HG03025 (cell line): ENCODE measurements at regions not wholly inside any gene's neighbourhood (a gene's known extent, or its start where the extent isn't known, plus 50 kb on each side); places are given as distances from the start of the nearest gene placed in this dataset.
"Not testable (repeated sequence)": the region's sequence is repeated elsewhere in the genome, so short reads cannot be mapped to it uniquely, and the experiment has no call there.

Experiments
- ATAC-seq: cut with Tn5 transposase; IDR thresholded peaks from one replicate; pipeline ENCODE4 v1.9.1; 2021; ENCODE audit warnings: mild to moderate bottlenecking, moderate library complexity; ENCODE audit not compliant: unreplicated experiment, low FRiP score

- no peak for ATAC-seq
Measured at GRCh38 chr9:90507621-90508020, 135.0 kb downstream of the DIRAS2 start.

- no peak for ATAC-seq
Measured at GRCh38 chr9:90508940-90509339, 133.7 kb downstream of the DIRAS2 start.

- ATAC-seq: no peak
Measured at GRCh38 chr9:90511711-90512110, 130.9 kb downstream of the DIRAS2 start.

- ATAC-seq: no peak
Measured at GRCh38 chr9:90514877-90515276, 127.7 kb downstream of the DIRAS2 start.

- ATAC-seq: no peak
Measured at GRCh38 chr9:90515510-90515909, 127.1 kb downstream of the DIRAS2 start.

GRCh38 chr9:90517103-90517502, 125.5 kb downstream of the DIRAS2 start:
- ATAC-seq: no peak

GRCh38 chr9:90521811-90522570, 120.6 kb downstream of the DIRAS2 start:
- no peak for ATAC-seq

GRCh38 chr9:90523958-90524357, 118.7 kb downstream of the DIRAS2 start:
- no peak for ATAC-seq

- no peak for ATAC-seq
Measured at GRCh38 chr9:90526386-90526785, 116.2 kb downstream of the DIRAS2 start.

GRCh38 chr9:90536094-90536493, 106.5 kb downstream of the DIRAS2 start:
- not testable (repeated sequence) for ATAC-seq

GRCh38 chr9:90538566-90538965, 104.1 kb downstream of the DIRAS2 start:
- ATAC-seq: no peak

- ATAC-seq: no peak
Measured at GRCh38 chr9:90539286-90539685, 103.3 kb downstream of the DIRAS2 start.

- ATAC-seq: no peak
Measured at GRCh38 chr9:90540734-90541133, 101.9 kb downstream of the DIRAS2 start.

GRCh38 chr9:90544488-90544887, 98.1 kb downstream of the DIRAS2 start:
- no peak for ATAC-seq

- ATAC-seq: no peak
Measured at GRCh38 chr9:90546200-90546599, 96.4 kb downstream of the DIRAS2 start.

GRCh38 chr9:90547896-90548295, 94.7 kb downstream of the DIRAS2 start:
- no peak for ATAC-seq

- peak; percentile 89 for ATAC-seq
Measured at GRCh38 chr9:90552317-90552716, 90.3 kb downstream of the DIRAS2 start.

GRCh38 chr9:90555351-90556057, 87.1 kb downstream of the DIRAS2 start:
- no peak for ATAC-seq

- ATAC-seq: no peak
Measured at GRCh38 chr9:90556897-90557675, 85.5 kb downstream of the DIRAS2 start.

- ATAC-seq: peak; percentile 79
Measured at GRCh38 chr9:90559075-90560073, 83.2 kb downstream of the DIRAS2 start.
